Retinal pigment epithelial cell (primary cell): ENCODE measurements at regions not wholly inside any gene's neighbourhood (a gene's known extent, or its start where the extent isn't known, plus 50 kb on each side); places are given as distances from the start of the nearest gene placed in this dataset.

Source experiments
- DNase-seq: peaks from one replicate; pipeline ENCODE4 v3.0.0-alpha.2; 2010; ENCODE audit warnings: low read depth
- H3K4me3 ChIP-seq: 2 replicates; pipeline ENCODE4 v1.5.1; 2011; ENCODE audit warnings: mild to moderate bottlenecking, low read length, control low read depth, moderate library complexity
- TF ChIP-seq, protein P1 (sequence below): conservative IDR thresholded peaks from 2 replicates; pipeline ENCODE4 v1.5.1; 2011; ENCODE audit warnings: low read depth, low read length, control low read depth, inconsistent platforms

DNA sequence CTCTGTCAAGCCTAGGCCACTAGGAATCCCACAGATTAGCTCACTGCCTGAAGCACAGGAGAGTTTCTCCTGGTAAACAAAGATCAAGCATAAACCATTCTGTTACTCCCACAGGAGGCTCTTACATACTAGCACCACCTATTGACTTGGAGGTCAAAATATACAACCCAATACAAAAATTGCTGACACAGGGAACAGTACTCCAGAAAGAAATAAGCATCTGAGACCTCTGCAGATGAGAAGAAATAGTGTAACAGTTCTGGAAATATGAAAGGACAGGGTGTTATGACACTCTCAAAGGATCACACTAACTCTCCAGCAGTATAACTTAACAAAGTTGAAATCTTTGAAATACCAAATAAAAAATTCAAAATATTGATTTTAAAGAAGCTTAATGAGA, 269.6 kb upstream of the ARRDC3 start:
- TF ChIP-seq, protein P1, sequence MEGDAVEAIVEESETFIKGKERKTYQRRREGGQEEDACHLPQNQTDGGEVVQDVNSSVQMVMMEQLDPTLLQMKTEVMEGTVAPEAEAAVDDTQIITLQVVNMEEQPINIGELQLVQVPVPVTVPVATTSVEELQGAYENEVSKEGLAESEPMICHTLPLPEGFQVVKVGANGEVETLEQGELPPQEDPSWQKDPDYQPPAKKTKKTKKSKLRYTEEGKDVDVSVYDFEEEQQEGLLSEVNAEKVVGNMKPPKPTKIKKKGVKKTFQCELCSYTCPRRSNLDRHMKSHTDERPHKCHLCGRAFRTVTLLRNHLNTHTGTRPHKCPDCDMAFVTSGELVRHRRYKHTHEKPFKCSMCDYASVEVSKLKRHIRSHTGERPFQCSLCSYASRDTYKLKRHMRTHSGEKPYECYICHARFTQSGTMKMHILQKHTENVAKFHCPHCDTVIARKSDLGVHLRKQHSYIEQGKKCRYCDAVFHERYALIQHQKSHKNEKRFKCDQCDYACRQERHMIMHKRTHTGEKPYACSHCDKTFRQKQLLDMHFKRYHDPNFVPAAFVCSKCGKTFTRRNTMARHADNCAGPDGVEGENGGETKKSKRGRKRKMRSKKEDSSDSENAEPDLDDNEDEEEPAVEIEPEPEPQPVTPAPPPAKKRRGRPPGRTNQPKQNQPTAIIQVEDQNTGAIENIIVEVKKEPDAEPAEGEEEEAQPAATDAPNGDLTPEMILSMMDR: no peak
- DNase-seq: no peak
- H3K4me3 ChIP-seq: no peak overlapping the region

GRCh38 chr5:91651704-91652103, 268.6 kb upstream of the ARRDC3 start:
- TF ChIP-seq, protein P1: no peak
- DNase-seq: no peak

DNA sequence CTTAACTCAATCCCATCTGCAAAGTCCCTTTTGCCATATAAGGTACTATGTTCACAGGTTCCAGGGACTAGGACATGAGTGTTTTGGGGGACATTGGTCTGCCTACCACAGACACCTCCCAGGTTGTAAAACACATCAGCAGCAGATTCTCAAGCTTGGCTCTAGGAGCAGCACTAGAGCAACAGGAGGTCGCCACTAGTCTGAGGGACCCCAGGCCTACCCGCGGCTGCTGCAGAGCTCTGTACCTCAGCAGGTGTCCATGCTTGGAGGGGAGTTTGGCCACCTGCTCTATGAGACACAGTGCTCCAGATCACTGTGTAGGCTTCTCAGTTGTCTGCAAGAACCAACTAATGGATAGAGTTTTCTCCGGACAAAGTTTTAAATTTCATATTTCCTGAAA, 262.2 kb upstream of the ARRDC3 start:
- DNase-seq: no peak
- TF ChIP-seq, protein P1: no peak
- H3K4me3 ChIP-seq: no peak overlapping the region

More at GRCh38 chr5:91651704-91652103, 268.6 kb upstream of the ARRDC3 start:
- H3K4me3 ChIP-seq: no peak overlapping the region

DNA sequence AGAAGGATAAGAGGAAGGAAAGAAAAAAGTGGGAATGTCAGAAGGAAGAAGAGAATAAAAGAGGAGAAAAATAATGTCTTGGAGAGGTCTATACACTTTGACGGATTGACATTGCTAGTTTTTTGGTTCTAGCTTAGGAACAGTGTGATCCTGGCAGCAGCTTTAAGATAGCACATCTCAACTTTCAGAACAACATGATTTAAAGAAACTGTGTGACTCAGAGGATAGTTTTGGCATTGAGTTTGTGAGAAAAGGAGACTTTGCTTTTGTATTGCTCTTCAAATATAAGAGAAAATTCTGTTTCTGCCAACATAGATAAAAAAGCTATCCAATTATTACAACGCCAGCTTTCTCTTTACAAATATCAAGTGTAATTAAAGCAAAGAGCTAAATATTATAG, 260.7 kb upstream of the ARRDC3 start:
- TF ChIP-seq, protein P1: no peak
- no peak for DNase-seq
- no peak overlapping the region for H3K4me3 ChIP-seq

GRCh38 chr5:91642581-91642980, 259.5 kb upstream of the ARRDC3 start:
- TF ChIP-seq, protein P1: no peak
- H3K4me3 ChIP-seq: no peak overlapping the region
- no peak for DNase-seq

DNA sequence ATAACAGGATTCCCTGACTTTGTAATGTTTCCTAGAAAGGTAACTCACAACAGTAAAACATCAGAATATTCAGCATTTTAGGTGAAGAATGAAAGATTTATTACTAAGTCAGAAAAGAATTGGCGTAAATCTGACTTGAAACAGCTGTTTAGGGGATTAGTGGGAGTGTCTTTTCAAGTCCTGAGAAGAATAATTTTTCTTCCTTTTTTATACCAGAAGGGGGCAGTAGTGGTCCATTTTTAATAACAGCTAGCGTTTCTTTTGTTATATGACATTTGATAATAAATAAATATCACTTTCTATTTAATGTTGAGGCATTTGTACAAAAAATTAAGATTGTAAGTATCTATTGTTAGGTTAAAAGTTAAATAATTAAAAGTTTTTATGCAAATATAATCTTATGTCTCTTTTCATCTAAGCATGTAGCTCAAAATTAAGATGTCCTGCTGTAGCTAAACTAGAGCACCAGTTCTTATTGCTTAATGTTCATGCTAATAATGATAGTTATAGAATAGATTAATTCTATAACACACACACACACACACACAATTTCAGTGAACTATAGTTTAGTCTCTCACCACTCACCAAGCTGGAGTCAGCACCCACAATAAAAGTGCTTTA, 258.7 kb upstream of the ARRDC3 start:
- TF ChIP-seq, protein P1: peak; percentile 37
- no peak for DNase-seq
- H3K4me3 ChIP-seq: no peak overlapping the region

- no peak for DNase-seq
- TF ChIP-seq, protein P1: no peak
- H3K4me3 ChIP-seq: no peak overlapping the region
Measured at GRCh38 chr5:91639744-91640143, 256.6 kb upstream of the ARRDC3 start.
